ENCODE measurements at regions not wholly inside any gene's neighbourhood (a gene's known extent, or its start where the extent isn't known, plus 50 kb on each side); places are given as distances from the start of the nearest gene placed in this dataset.

- Histone ChIP-seq H3K36me3 (no peaks in the 10 kb centered on the region), H3K27me3 (no peaks in the 10 kb centered on the region), H3K4me3 (no peak overlapping the region), H3K9me3 (peaks cover 3% of the 10 kb centered on the region), H3K4me1 (no peaks in the 10 kb centered on the region), H3K27ac (no peak overlapping the region)
- TF ChIP-seq POLR2A (IDR thresholded peaks at IDR 0.05): no peak
- no peak for TF ChIP-seq CTCF (IDR thresholded peaks at IDR 0.05)
- no peak for TF ChIP-seq POLR2AphosphoS5 (IDR thresholded peaks at IDR 0.05)
- TF ChIP-seq EP300 (IDR thresholded peaks at IDR 0.05): no peak
- DNase-seq (ENCODE audit: low spot score in 2 of 2): no peak
- 77% methylated on average over 4 of the region's 4 CpGs for WGBS
These were observed 2858.1 kb upstream of the PCDH20 start for GRCh38 chr13:64273780-64274179.

- Histone ChIP-seq H3K27ac (no peak overlapping the region), H3K9me3 (peaks cover 3% of the 10 kb centered on the region), H3K36me3 (no peaks in the 10 kb centered on the region), H3K4me1 (no peaks in the 10 kb centered on the region), H3K27me3 (no peaks in the 10 kb centered on the region), H3K4me3 (no peak overlapping the region)
- TF ChIP-seq POLR2AphosphoS5 (IDR thresholded peaks at IDR 0.05) (no peak), CTCF (IDR thresholded peaks at IDR 0.05) (no peak), POLR2A (IDR thresholded peaks at IDR 0.05) (no peak), EP300 (IDR thresholded peaks at IDR 0.05) (no peak)
- DNase-seq (ENCODE audit: low spot score in 2 of 2): no peak
- 30% methylated on average over 1 of the region's 1 CpG for WGBS
These were observed 2857.0 kb upstream of the PCDH20 start for GRCh38 chr13:64272681-64273080.

- H3K36me3 ChIP-seq: no peaks in the 10 kb centered on the region
- H3K4me1 ChIP-seq: no peaks in the 10 kb centered on the region
- H3K9me3 ChIP-seq: no peaks in the 10 kb centered on the region
- H3K27ac ChIP-seq: no peak overlapping the region
- no peaks in the 10 kb centered on the region for H3K27me3 ChIP-seq
- no peak for DNase-seq (ENCODE audit: low spot score in 2 of 2)
- TF ChIP-seq CTCF (IDR thresholded peaks at IDR 0.05) (no peak), POLR2A (IDR thresholded peaks at IDR 0.05) (no peak), POLR2AphosphoS5 (IDR thresholded peaks at IDR 0.05) (no peak)
- H3K4me3 ChIP-seq: no peak overlapping the region
These were observed 2850.4 kb upstream of the PCDH20 start for GRCh38 chr13:64266024-64266423.

- Histone ChIP-seq H3K27me3 (no peaks in the 10 kb centered on the region), H3K4me3 (no peak overlapping the region), H3K9me3 (no peaks in the 10 kb centered on the region), H3K4me1 (no peaks in the 10 kb centered on the region), H3K27ac (no peak overlapping the region), H3K36me3 (no peaks in the 10 kb centered on the region)
- TF ChIP-seq POLR2AphosphoS5 (IDR thresholded peaks at IDR 0.05) (no peak), POLR2A (IDR thresholded peaks at IDR 0.05) (no peak), EP300 (IDR thresholded peaks at IDR 0.05) (no peak), CTCF (IDR thresholded peaks at IDR 0.05) (no peak)
- no peak for DNase-seq (ENCODE audit: low spot score in 2 of 2)
- 75% methylated on average over 2 of the region's 2 CpGs for WGBS
These were observed 2847.6 kb upstream of the PCDH20 start for GRCh38 chr13:64263285-64263684.

- no peaks in the 10 kb centered on the region for H3K4me1 ChIP-seq
- 73% methylated on average over 3 of the region's 3 CpGs for WGBS
- no peak overlapping the region for H3K4me3 ChIP-seq
- TF ChIP-seq CTCF (IDR thresholded peaks at IDR 0.05): no peak
- TF ChIP-seq EP300 (IDR thresholded peaks at IDR 0.05): no peak
- TF ChIP-seq POLR2A (IDR thresholded peaks at IDR 0.05): no peak
- no peak for TF ChIP-seq POLR2AphosphoS5 (IDR thresholded peaks at IDR 0.05)
- no peaks in the 10 kb centered on the region for H3K36me3 ChIP-seq
- H3K27ac ChIP-seq: no peak overlapping the region
- no peaks in the 10 kb centered on the region for H3K27me3 ChIP-seq
- no peak for DNase-seq (ENCODE audit: low spot score in 2 of 2)
- no peaks in the 10 kb centered on the region for H3K9me3 ChIP-seq
These were observed 2841.1 kb upstream of the PCDH20 start for GRCh38 chr13:64256751-64257150.

All from suprapubic skin (tissue), 4 donors.